Activated CD4-positive, alpha-beta T cell treated with anti-CD3 and anti-CD28 coated beads for 36 hours (primary cell): ENCODE measurements at regions not wholly inside any gene's neighbourhood (a gene's known extent, or its start where the extent isn't known, plus 50 kb on each side); places are given as distances from the start of the nearest gene placed in this dataset.

ENCODE experiments used
- ATAC-seq: fragments of 200-7000 bp; cut with Tn5 transposase; one replicate; pipeline ENCODE4 v1.10.0; 2021; ENCODE audit warnings: mild to moderate bottlenecking, moderate library complexity
- CTCF ChIA-PET: fragments of 350-600 bp; sonication (Branson Sonifier 250); formaldehyde crosslinking; loops from one replicate; lab custom pipeline; 2021; ENCODE audit warnings: antibody characterized with exemption; lab: Charles Lee
- POLR2A ChIA-PET: fragments of 350-600 bp; sonication (Branson Sonifier 250); formaldehyde crosslinking; loops from one replicate; lab custom pipeline; 2021; ENCODE audit warnings: antibody characterized with exemption, inconsistent platforms; lab: Charles Lee
- DNase-seq: peaks from one replicate; pipeline ENCODE4 v3.0.0-alpha.2; 2020
- H3K27ac Mint-ChIP-seq: one replicate; pipeline ENCODE4 v1.8.0; 2021; ENCODE audit warnings: mixed read lengths
- H3K27me3 Mint-ChIP-seq: one replicate; pipeline ENCODE4 v1.8.0; 2021; ENCODE audit warnings: mixed read lengths
- H3K36me3 Mint-ChIP-seq: one replicate; pipeline ENCODE4 v1.8.0; 2021; ENCODE audit warnings: low read depth, mixed read lengths
- H3K4me1 Mint-ChIP-seq: one replicate; pipeline ENCODE4 v1.8.0; 2021; ENCODE audit warnings: mixed read lengths
- H3K4me3 Mint-ChIP-seq: one replicate; pipeline ENCODE4 v1.8.0; 2021; ENCODE audit warnings: mild to moderate bottlenecking, moderate library complexity, mixed read lengths
- H3K9me3 Mint-ChIP-seq: one replicate; pipeline ENCODE4 v1.8.0; 2021; ENCODE audit warnings: low read depth, mixed read lengths
- intact Hi-C, 2 experiments: fragments of 100-400 bp; cut with DNase I in 1 of 2; cut with micrococcal nuclease in 1 of 2; formaldehyde crosslinking; loops; one replicate each; pipeline versions ENCODE4 v1.14.2 to v1.15.1; 2022 to 2024; cut with DNase I, micrococcal nuclease

DNA sequence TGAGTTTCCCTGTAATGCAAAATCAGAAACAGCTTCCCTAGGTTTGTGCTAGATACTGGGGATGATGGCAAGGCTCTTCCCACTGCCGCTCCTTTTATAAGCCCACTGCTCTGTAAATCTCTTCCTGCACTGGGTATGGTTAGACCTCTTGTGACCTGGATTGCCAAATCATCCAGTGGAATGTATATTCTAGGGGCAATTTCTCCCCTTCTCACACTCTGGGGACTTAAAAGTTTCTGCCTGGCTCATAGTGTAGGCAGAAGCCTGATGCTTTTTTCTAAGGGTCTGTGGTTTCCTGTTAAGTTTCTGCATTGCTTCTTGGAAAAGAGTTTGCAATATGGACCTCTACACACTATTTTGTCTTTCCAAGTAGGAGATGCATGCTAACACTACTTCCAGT lies 1582.0 kb upstream of the PCDH20 start:
- ChIA-PET CTCF (no interaction called here), POLR2A (no interaction called here)
- intact Hi-C loops = no loop called here
- H3K27me3 Mint-ChIP-seq = no peaks in the 10 kb centered on the region
- DNase-seq = no peak
- no peaks in the 10 kb centered on the region for H3K36me3 Mint-ChIP-seq
- H3K4me1 Mint-ChIP-seq = no peaks in the 10 kb centered on the region
- H3K4me3 Mint-ChIP-seq = no peak overlapping the region
- peaks cover 21% of the 10 kb centered on the region for H3K9me3 Mint-ChIP-seq
- no peak for ATAC-seq
- H3K27ac Mint-ChIP-seq = no peak overlapping the region

DNA sequence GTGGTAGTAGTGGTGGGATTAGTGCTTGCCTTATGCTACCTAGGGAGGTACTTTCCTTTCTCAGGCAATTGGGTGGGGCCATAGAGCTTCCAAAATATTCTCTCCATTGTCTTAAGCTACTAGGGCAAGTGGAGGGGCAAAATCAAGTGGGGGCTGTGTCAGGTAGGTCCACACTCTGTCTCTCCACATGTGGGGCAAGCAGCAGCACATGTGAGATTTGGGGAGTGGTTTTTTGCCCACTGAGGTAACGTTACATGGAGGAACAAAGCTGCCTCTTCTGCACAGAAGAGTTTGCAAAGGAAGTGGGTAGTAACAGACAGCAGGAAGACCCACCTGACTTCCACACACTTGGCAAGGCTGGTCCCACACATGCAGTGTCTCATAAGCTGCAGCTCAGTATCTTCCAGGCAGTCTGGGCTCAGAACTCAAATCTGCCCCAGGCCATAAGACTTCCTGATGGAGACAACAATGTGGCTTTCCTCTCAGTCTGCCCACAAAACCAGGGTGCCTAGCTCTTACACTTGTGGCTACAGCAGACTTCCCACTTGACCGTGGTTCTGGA lies 1581.5 kb upstream of the PCDH20 start:
- DNase-seq = no peak
- ATAC-seq = no peak
- H3K27me3 Mint-ChIP-seq = no peaks in the 10 kb centered on the region
- ChIA-PET CTCF (no interaction called here), POLR2A (no interaction called here)
- intact Hi-C loops = no loop called here
- H3K9me3 Mint-ChIP-seq = peaks cover 21% of the 10 kb centered on the region
- H3K27ac Mint-ChIP-seq = no peak overlapping the region
- H3K4me3 Mint-ChIP-seq = no peak overlapping the region
- H3K4me1 Mint-ChIP-seq = no peaks in the 10 kb centered on the region
- H3K36me3 Mint-ChIP-seq = no peaks in the 10 kb centered on the region

DNA sequence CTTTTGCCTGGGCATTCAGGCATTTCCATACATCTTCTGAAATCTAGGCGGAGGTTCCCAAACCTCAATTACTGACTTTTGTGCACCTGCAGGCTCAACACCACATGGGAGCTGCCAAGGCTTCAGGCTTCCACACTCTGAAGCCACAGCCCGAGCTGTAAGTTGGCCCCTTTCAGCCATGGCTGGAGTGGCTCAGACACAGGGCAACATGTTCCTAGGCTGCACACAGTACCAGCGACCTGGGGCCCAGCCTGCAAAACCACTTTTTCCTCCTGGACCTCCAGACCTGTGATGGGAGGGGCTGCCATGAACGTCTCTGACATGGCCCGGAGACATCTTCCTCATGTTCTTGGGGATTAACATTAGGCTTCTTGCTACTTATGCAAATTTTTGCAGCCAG lies 1558.2 kb upstream of the PCDH20 start:
- Mint-ChIP-seq H3K4me1 (no peaks in the 10 kb centered on the region), H3K36me3 (no peaks in the 10 kb centered on the region), H3K9me3 (peaks cover 9% of the 10 kb centered on the region), H3K27ac (no peak overlapping the region), H3K4me3 (no peak overlapping the region), H3K27me3 (no peaks in the 10 kb centered on the region)
- ATAC-seq (no peak), DNase-seq (no peak)
- intact Hi-C loops = no loop called here
- POLR2A ChIA-PET = no interaction called here
- CTCF ChIA-PET = interaction anchor here (0.6 kb wide), 1 partner anchor 45 kb away, joined by 3 read pairs; no protein-coding TSS in a partner anchor

DNA sequence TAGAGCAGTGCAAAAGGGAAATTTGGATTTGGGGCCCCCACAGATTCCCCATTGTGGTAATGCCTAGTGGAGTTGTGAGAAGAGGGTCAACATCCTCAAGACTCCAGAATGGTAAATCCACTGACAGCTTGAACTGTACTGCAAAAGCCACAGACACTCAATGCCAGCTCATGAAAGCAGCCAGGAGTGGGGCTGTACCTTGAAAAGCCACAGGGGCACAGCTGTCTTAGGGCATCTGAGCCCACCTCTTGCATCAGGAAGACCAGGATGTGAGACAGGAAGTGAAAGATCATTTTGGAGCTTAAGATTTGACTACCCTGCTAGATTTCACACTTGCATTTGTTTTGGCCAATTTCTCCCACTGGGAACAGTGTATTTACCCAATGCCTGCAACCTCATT lies 1548.9 kb upstream of the PCDH20 start:
- H3K36me3 Mint-ChIP-seq = no peaks in the 10 kb centered on the region
- H3K27me3 Mint-ChIP-seq = no peaks in the 10 kb centered on the region
- POLR2A ChIA-PET = no interaction called here
- CTCF ChIA-PET = no interaction called here
- H3K9me3 Mint-ChIP-seq = peaks cover 29% of the 10 kb centered on the region
- H3K4me3 Mint-ChIP-seq = no peak overlapping the region
- no peak for DNase-seq
- no peak overlapping the region for H3K27ac Mint-ChIP-seq
- ATAC-seq = no peak
- H3K4me1 Mint-ChIP-seq = no peaks in the 10 kb centered on the region
- intact Hi-C loops = no loop called here

DNA sequence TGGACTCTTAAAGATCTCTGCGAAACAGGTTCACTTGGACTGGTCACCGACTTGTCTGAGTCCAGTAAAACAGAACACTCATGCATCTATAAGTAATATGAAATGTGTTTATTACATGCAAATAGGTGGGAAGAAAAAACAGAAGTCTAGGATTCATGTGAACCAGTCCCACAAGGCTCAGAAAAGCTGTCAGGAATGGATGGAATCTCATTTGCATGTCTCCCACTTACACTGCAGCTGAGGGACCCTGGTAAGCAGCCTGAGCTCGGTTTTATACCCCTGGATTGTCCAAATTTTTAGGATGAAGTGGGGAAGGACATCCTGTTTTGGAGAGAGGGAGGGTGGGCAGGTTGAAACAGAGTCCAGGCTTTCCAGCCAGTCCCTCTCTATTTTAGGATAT lies 1545.1 kb upstream of the PCDH20 start:
- no peaks in the 10 kb centered on the region for H3K27me3 Mint-ChIP-seq
- H3K4me3 Mint-ChIP-seq = no peak overlapping the region
- ChIA-PET POLR2A (no interaction called here), CTCF (no interaction called here)
- peaks cover 20% of the 10 kb centered on the region for H3K9me3 Mint-ChIP-seq
- H3K27ac Mint-ChIP-seq = no peak overlapping the region
- no peak for DNase-seq
- H3K4me1 Mint-ChIP-seq = no peaks in the 10 kb centered on the region
- intact Hi-C loops = no loop called here
- H3K36me3 Mint-ChIP-seq = no peaks in the 10 kb centered on the region
- no peak for ATAC-seq

- Mint-ChIP-seq H3K36me3 (no peaks in the 10 kb centered on the region), H3K4me3 (no peak overlapping the region), H3K27me3 (no peaks in the 10 kb centered on the region), H3K9me3 (peaks cover 4% of the 10 kb centered on the region), H3K4me1 (no peaks in the 10 kb centered on the region), H3K27ac (no peak overlapping the region)
- CTCF ChIA-PET = no interaction called here
- DNase-seq (peak; percentile 3), ATAC-seq (no peak)
- POLR2A ChIA-PET = no interaction called here
- intact Hi-C loops = no loop called here
These were observed 1518.2 kb upstream of the PCDH20 start for GRCh38 chr13:62933809-62934208.

DNA sequence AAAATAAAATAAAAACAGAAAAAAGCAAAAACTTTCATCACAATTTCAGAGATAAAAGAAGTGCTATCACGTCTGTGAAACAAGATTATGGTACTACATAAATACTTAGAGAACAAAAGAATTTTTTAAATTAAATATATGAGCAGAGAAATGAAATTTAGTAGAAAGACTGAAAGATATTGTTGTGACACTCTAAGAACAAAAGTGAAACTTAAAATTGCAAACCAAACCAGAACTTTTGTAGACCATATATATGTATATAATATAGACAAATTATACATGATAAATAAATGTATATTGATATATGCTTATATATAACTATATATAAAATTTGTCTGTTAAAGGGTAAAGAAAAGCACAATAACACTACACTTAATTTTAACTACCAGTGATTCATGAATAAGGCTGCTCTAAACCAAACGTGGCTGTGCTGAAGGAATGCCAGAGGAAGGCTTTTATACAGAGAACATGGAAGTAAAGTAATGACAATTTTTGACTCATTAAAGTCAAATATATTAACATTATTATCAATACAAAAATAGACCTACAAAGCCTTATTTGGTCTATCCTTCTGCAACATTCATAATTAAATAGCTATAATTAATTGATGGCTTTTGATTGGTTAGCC lies 1516.7 kb upstream of the PCDH20 start:
- no peaks in the 10 kb centered on the region for H3K4me1 Mint-ChIP-seq
- ATAC-seq = no peak
- no peak overlapping the region for H3K4me3 Mint-ChIP-seq
- H3K36me3 Mint-ChIP-seq = no peaks in the 10 kb centered on the region
- no peak for DNase-seq
- intact Hi-C loops = no loop called here
- no peak overlapping the region for H3K27ac Mint-ChIP-seq
- ChIA-PET CTCF (no interaction called here), POLR2A (no interaction called here)
- H3K27me3 Mint-ChIP-seq = no peaks in the 10 kb centered on the region
- H3K9me3 Mint-ChIP-seq = peaks cover 2% of the 10 kb centered on the region

DNA sequence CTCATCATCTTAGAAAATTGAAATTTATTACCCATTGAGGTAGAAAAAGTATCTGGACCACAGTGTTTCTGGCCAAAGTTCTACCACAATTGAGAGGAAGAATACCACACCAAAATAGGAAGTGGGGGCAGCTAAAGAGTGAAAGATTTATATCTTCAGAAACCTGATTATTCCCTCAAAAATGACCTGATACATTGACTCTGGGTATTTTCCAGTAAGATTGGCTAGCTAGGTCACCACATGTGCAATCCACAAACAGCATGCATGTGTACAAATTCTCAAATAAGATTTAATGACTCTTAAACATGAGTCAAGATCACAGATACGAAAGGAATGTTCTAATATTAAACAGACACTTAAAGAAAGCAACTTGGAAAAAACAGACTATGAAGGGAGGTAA lies 1516.2 kb upstream of the PCDH20 start:
- ATAC-seq (no peak), DNase-seq (no peak)
- ChIA-PET POLR2A (no interaction called here), CTCF (no interaction called here)
- intact Hi-C loops = no loop called here
- H3K27me3 Mint-ChIP-seq = no peaks in the 10 kb centered on the region
- no peaks in the 10 kb centered on the region for H3K4me1 Mint-ChIP-seq
- H3K4me3 Mint-ChIP-seq = no peak overlapping the region
- peaks cover 2% of the 10 kb centered on the region for H3K9me3 Mint-ChIP-seq
- H3K27ac Mint-ChIP-seq = no peak overlapping the region
- no peaks in the 10 kb centered on the region for H3K36me3 Mint-ChIP-seq

DNA sequence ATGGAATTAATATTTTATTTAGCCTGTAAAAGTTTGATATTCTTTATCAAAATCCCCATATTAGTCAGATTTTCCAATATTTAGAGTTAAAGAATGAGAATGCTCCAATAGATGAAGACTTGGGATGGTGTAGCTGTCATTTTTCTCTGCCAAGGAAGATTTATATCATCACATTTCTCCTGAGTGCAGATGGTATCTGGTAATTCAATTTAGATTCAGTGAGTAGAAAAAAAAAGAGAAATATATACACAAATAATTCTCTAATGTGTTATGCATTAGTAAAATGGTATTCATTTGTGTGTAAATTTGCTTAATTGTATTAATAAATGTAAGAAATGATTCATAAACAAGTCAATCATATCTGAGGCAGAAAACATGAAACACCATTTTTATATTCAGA lies 1508.7 kb upstream of the PCDH20 start:
- ChIA-PET CTCF (no interaction called here), POLR2A (no interaction called here)
- no peaks in the 10 kb centered on the region for H3K36me3 Mint-ChIP-seq
- no peak overlapping the region for H3K4me3 Mint-ChIP-seq
- no peaks in the 10 kb centered on the region for H3K27me3 Mint-ChIP-seq
- DNase-seq (no peak), ATAC-seq (no peak)
- no peaks in the 10 kb centered on the region for H3K4me1 Mint-ChIP-seq
- H3K27ac Mint-ChIP-seq = no peak overlapping the region
- intact Hi-C loops = no loop called here
- H3K9me3 Mint-ChIP-seq = peaks cover 1% of the 10 kb centered on the region

DNA sequence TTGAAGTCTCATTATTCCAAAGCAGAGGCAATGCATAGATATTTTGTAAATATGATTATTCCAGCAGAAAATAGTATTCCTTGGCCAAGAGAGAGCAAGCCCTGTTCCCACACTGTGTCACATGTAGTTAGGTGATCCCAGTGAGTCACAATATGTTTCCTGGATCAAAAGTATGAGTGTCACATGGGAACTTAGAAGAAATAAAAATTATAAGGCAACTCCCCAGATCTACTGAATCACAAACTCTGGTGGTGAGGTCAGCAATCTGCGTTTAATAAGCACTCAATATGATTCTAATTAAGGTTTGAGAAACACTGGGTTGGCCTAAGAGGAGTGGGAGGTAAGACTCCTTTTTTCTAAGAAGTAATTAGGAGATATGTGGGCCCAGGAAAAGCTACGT lies 1504.5 kb upstream of the PCDH20 start:
- intact Hi-C loops = no loop called here
- Mint-ChIP-seq H3K36me3 (no peaks in the 10 kb centered on the region), H3K4me3 (no peak overlapping the region), H3K4me1 (no peaks in the 10 kb centered on the region), H3K27ac (no peak overlapping the region), H3K9me3 (peaks cover 1% of the 10 kb centered on the region), H3K27me3 (no peaks in the 10 kb centered on the region)
- POLR2A ChIA-PET = no interaction called here
- DNase-seq (no peak), ATAC-seq (no peak)
- CTCF ChIA-PET = interaction anchor here (1.3 kb wide), 1 partner anchor 17 kb away, joined by 3 read pairs; no protein-coding TSS in a partner anchor

GRCh38 chr13:62919491-62919890 lies 1503.8 kb upstream of the PCDH20 start:
- intact Hi-C loops = no loop called here
- H3K9me3 Mint-ChIP-seq = peaks cover 1% of the 10 kb centered on the region
- ChIA-PET CTCF (interaction anchor here (1.3 kb wide), 1 partner anchor 16 kb away, joined by 3 read pairs; no protein-coding TSS in a partner anchor), POLR2A (no interaction called here)
- H3K4me3 Mint-ChIP-seq = no peak overlapping the region
- no peaks in the 10 kb centered on the region for H3K36me3 Mint-ChIP-seq
- no peak for DNase-seq
- no peaks in the 10 kb centered on the region for H3K27me3 Mint-ChIP-seq
- no peak for ATAC-seq
- no peaks in the 10 kb centered on the region for H3K4me1 Mint-ChIP-seq
- no peak overlapping the region for H3K27ac Mint-ChIP-seq

DNA sequence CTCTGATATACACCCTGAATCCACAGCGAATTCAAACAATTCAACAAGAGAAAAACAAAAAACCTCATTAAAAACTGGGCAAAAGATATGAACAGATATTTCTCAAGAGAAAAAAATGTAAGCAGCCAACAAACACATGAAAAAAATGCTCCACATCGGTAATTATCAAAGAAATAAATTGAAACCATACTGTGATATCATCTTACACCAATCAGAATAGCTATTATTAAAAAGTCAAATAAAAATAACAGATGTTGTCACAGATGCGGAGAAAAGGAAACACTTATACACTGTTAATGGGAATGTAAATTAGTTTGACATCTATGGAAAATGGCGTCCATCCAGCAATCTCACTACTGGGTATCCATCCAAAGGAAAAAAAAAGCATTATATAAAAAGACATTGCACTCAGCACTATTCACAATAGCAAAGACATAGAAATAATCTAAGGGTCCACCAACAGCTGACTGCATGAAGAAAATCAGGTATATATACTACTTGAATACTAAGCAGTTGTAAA lies 1495.0 kb upstream of the PCDH20 start:
- no peak overlapping the region for H3K4me3 Mint-ChIP-seq
- ChIA-PET POLR2A (no interaction called here), CTCF (no interaction called here)
- no peaks in the 10 kb centered on the region for H3K27me3 Mint-ChIP-seq
- no peaks in the 10 kb centered on the region for H3K4me1 Mint-ChIP-seq
- H3K36me3 Mint-ChIP-seq = no peaks in the 10 kb centered on the region
- no peak overlapping the region for H3K27ac Mint-ChIP-seq
- intact Hi-C loops = no loop called here
- DNase-seq = no peak
- peaks cover 4% of the 10 kb centered on the region for H3K9me3 Mint-ChIP-seq
- ATAC-seq = no peak
